MCF 10A (cell line): ENCODE measurements at regions not wholly inside any gene's neighbourhood (a gene's known extent, or its start where the extent isn't known, plus 50 kb on each side); places are given as distances from the start of the nearest gene placed in this dataset.

Experiments
- BruUV-seq: library from RNA; stranded (reverse); fragments of 400-500 nt; replicated peaks from 2 replicates; lab custom pipeline; 2021; lab: Mats Ljungman, UMichigan
- CTCF ChIA-PET: fragments of 300-600 bp; sonication (Branson Sonifier 250); formaldehyde crosslinking; extraction: SDS; loops from one replicate; lab custom pipeline; 2021; ENCODE audit warnings: antibody characterized with exemption, inconsistent platforms; lab: Yijun Ruan, JAX
- POLR2A ChIA-PET: fragments of 300-600, 350-650 bp; sonication (Branson Sonifier 250); formaldehyde crosslinking; extraction: SDS; loops from one replicate; lab custom pipeline; 2020; ENCODE audit warnings: antibody characterized with exemption, inconsistent platforms; lab: Yijun Ruan, JAX
- DNase-seq: peaks from one replicate; pipeline ENCODE4 v3.0.0-alpha.2; 2018; ENCODE audit not compliant: unreplicated experiment
- H3K27ac Mint-ChIP-seq: one replicate; pipeline ENCODE4 v1.8.0; 2022; ENCODE audit warnings: mild to moderate bottlenecking, low read depth, mixed read lengths; ENCODE audit not compliant: unreplicated experiment
- H3K27me3 Mint-ChIP-seq: one replicate; pipeline ENCODE4 v1.8.0; 2022; ENCODE audit warnings: mixed read lengths; ENCODE audit not compliant: insufficient read depth, unreplicated experiment
- H3K36me3 Mint-ChIP-seq: one replicate; pipeline ENCODE4 v1.8.0; 2022; ENCODE audit warnings: mild to moderate bottlenecking, moderate library complexity, mixed read lengths; ENCODE audit not compliant: insufficient read depth, unreplicated experiment
- H3K4me1 Mint-ChIP-seq: one replicate; pipeline ENCODE4 v1.8.0; 2022; ENCODE audit warnings: mixed read lengths; ENCODE audit not compliant: insufficient read depth, unreplicated experiment
- H3K4me3 Mint-ChIP-seq: one replicate; pipeline ENCODE4 v1.8.0; 2022; ENCODE audit warnings: mild to moderate bottlenecking, moderate library complexity, mixed read lengths; ENCODE audit not compliant: unreplicated experiment
- H3K9me3 Mint-ChIP-seq: one replicate; pipeline ENCODE4 v1.8.0; 2022; ENCODE audit warnings: mixed read lengths; ENCODE audit not compliant: unreplicated experiment
- intact Hi-C: fragments of 100-400 bp; cut with micrococcal nuclease; formaldehyde crosslinking; loops from 2 replicates; pipeline ENCODE4 v1.14.1; 2022
- TF ChIP-seq, protein P1 (sequence below): fragments of 200-600 bp; IDR thresholded peaks from one replicate; pipeline ENCODE4 v1.8.0; 2022; ENCODE audit warnings: antibody characterized with exemption, mild to moderate bottlenecking; ENCODE audit not compliant: unreplicated experiment

- no peaks in the 10 kb centered on the region for H3K4me1 Mint-ChIP-seq
Observed at GRCh38 chr5:124477577-124477976, 268.9 kb downstream of the ZNF608 start.

DNA sequence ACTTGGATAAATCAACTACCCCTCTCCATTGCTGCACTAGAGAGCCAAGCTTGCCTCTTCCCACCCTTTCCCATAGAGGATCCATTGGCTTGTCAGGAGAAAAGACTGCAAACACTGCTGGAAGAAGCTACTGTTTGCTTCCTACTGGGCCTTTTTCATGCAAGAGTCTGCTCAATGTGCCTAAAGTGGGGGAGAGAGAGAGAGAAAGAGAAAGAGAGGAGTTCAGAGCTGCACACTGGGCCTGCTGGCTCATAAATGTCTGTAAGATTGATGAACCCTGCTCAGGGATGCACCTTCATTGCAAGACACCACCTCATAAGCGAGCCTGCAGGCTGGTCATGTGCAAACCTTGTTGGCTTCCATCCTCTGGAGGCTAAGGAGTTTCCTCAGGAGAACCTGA lies 269.4 kb downstream of the ZNF608 start:
- H3K4me3 Mint-ChIP-seq = no peak overlapping the region
- no peaks in the 10 kb centered on the region for H3K36me3 Mint-ChIP-seq
- H3K27ac Mint-ChIP-seq = no peak overlapping the region
- H3K9me3 Mint-ChIP-seq = no peaks in the 10 kb centered on the region
- POLR2A ChIA-PET = no interaction called here
- H3K4me1 Mint-ChIP-seq = no peaks in the 10 kb centered on the region
- no peaks in the 10 kb centered on the region for H3K27me3 Mint-ChIP-seq
- TF ChIP-seq, protein P1, sequence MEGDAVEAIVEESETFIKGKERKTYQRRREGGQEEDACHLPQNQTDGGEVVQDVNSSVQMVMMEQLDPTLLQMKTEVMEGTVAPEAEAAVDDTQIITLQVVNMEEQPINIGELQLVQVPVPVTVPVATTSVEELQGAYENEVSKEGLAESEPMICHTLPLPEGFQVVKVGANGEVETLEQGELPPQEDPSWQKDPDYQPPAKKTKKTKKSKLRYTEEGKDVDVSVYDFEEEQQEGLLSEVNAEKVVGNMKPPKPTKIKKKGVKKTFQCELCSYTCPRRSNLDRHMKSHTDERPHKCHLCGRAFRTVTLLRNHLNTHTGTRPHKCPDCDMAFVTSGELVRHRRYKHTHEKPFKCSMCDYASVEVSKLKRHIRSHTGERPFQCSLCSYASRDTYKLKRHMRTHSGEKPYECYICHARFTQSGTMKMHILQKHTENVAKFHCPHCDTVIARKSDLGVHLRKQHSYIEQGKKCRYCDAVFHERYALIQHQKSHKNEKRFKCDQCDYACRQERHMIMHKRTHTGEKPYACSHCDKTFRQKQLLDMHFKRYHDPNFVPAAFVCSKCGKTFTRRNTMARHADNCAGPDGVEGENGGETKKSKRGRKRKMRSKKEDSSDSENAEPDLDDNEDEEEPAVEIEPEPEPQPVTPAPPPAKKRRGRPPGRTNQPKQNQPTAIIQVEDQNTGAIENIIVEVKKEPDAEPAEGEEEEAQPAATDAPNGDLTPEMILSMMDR = no peak
- intact Hi-C loops = no loop called here
- BruUV-seq = no TSS peak
- CTCF ChIA-PET = no interaction called here
- no peak for DNase-seq

More at GRCh38 chr5:124477577-124477976, 268.9 kb downstream of the ZNF608 start:
- H3K9me3 Mint-ChIP-seq = no peaks in the 10 kb centered on the region
- no peak overlapping the region for H3K4me3 Mint-ChIP-seq
- no peaks in the 10 kb centered on the region for H3K27me3 Mint-ChIP-seq
- ChIA-PET POLR2A (interaction anchor here (0.5 kb wide), 1 partner anchor 178 kb away, joined by 3 read pairs; no protein-coding TSS in a partner anchor), CTCF (interaction anchor here (0.7 kb wide), 1 partner anchor 13 kb away, joined by 3 read pairs; no protein-coding TSS in a partner anchor)
- TF ChIP-seq, protein P1 = no peak
- no TSS peak for BruUV-seq
- H3K27ac Mint-ChIP-seq = no peak overlapping the region
- intact Hi-C loops = no loop called here
- DNase-seq = no peak
- no peaks in the 10 kb centered on the region for H3K36me3 Mint-ChIP-seq

GRCh38 chr5:124474528-124475215 lies 271.8 kb downstream of the ZNF608 start:
- intact Hi-C loops = no loop called here
- no peaks in the 10 kb centered on the region for H3K27me3 Mint-ChIP-seq
- ChIA-PET CTCF (interaction anchor here (1.0 kb wide), 2 partner anchors 10 to 22 kb away, joined by 3 to 6 read pairs; no protein-coding TSS in a partner anchor), POLR2A (interaction anchor here (0.7 kb wide), 1 partner anchor 439 kb away, joined by 3 read pairs; no protein-coding TSS in a partner anchor)
- TF ChIP-seq, protein P1 = no peak
- BruUV-seq = no TSS peak
- DNase-seq = no peak
- H3K9me3 Mint-ChIP-seq = no peaks in the 10 kb centered on the region
- H3K36me3 Mint-ChIP-seq = no peaks in the 10 kb centered on the region
- H3K4me3 Mint-ChIP-seq = no peak overlapping the region
- H3K4me1 Mint-ChIP-seq = no peaks in the 10 kb centered on the region
- H3K27ac Mint-ChIP-seq = no peak overlapping the region

- intact Hi-C loops = no loop called here
- no peaks in the 10 kb centered on the region for H3K27me3 Mint-ChIP-seq
- BruUV-seq = no TSS peak
- TF ChIP-seq, protein P1 = no peak
- ChIA-PET CTCF (interaction anchor here (0.6 kb wide), 2 partner anchors 54 to 1595 kb away, joined by 3 to 4 read pairs; no protein-coding TSS in a partner anchor), POLR2A (interaction anchor here (0.7 to 1.5 kb wide), 2 partner anchors 13 to 143 kb away, joined by 3 to 4 read pairs; no protein-coding TSS in a partner anchor)
- H3K4me1 Mint-ChIP-seq = no peaks in the 10 kb centered on the region
- H3K36me3 Mint-ChIP-seq = no peaks in the 10 kb centered on the region
- no peak overlapping the region for H3K4me3 Mint-ChIP-seq
- DNase-seq = no peak
- H3K9me3 Mint-ChIP-seq = no peaks in the 10 kb centered on the region
- no peak overlapping the region for H3K27ac Mint-ChIP-seq
Observed at GRCh38 chr5:124468671-124469411, 277.6 kb downstream of the ZNF608 start.
